Activated T-cell treated with anti-CD3 and anti-CD28 coated beads, Interleukin-2, amount 50 U/mL, for 4 hours (primary cell): ENCODE measurements at regions not wholly inside any gene's neighbourhood (a gene's known extent, or its start where the extent isn't known, plus 50 kb on each side); places are given as distances from the start of the nearest gene placed in this dataset.
A peak's percentile ranks its signal among the peaks of the same experiment; 100 is the strongest.

Source experiments
- ATAC-seq, 2 donors: fragments of 200-7000 bp; cut with Tn5 transposase; one replicate each; pipeline ENCODE4 v1.10.0; 2021
- DNase-seq: peaks from one replicate; pipeline ENCODE4 v3.0.0-alpha.2; 2020
- H3K27me3 Mint-ChIP-seq: one replicate; pipeline ENCODE4 v1.8.0; 2021; ENCODE audit warnings: low read depth, mixed read lengths
- H3K36me3 Mint-ChIP-seq: one replicate; pipeline ENCODE4 v1.8.0; 2022; ENCODE audit warnings: mixed read lengths; ENCODE audit not compliant: insufficient read depth
- H3K4me1 Mint-ChIP-seq: one replicate; pipeline ENCODE4 v1.8.0; 2021; ENCODE audit warnings: low read depth, mixed read lengths
- H3K4me3 Mint-ChIP-seq: one replicate; pipeline ENCODE4 v1.8.0; 2021; ENCODE audit warnings: mild to moderate bottlenecking, moderate library complexity, mixed read lengths
- H3K9me3 Mint-ChIP-seq: one replicate; pipeline ENCODE4 v1.8.0; 2021; ENCODE audit warnings: mixed read lengths

GRCh38 chr14:100654025-100654813 lies 67.0 kb upstream of the BEGAIN start:
- Mint-ChIP-seq H3K36me3 (no peaks in the 10 kb centered on the region), H3K4me1 (peaks cover 9% of the 10 kb centered on the region), H3K9me3 (no peaks in the 10 kb centered on the region), H3K27me3 (peaks cover 21% of the 10 kb centered on the region), H3K4me3 (no peak overlapping the region)
- no peak for ATAC-seq
- DNase-seq = no peak

- Mint-ChIP-seq H3K36me3 (no peaks in the 10 kb centered on the region), H3K4me1 (peaks cover 9% of the 10 kb centered on the region), H3K4me3 (no peak overlapping the region), H3K9me3 (no peaks in the 10 kb centered on the region), H3K27me3 (peaks cover 21% of the 10 kb centered on the region)
- DNase-seq (peak; percentile 31), ATAC-seq (peak; percentile 58 to 86)
Observed at GRCh38 chr14:100654814-100655740, 67.9 kb upstream of the BEGAIN start.

- no peaks in the 10 kb centered on the region for H3K9me3 Mint-ChIP-seq
- no peak for ATAC-seq
- peaks cover 9% of the 10 kb centered on the region for H3K4me1 Mint-ChIP-seq
- no peaks in the 10 kb centered on the region for H3K36me3 Mint-ChIP-seq
- no peak for DNase-seq
- H3K4me3 Mint-ChIP-seq = no peak overlapping the region
- peaks cover 21% of the 10 kb centered on the region for H3K27me3 Mint-ChIP-seq
Observed at GRCh38 chr14:100655741-100656085, 68.5 kb upstream of the BEGAIN start.

- H3K4me1 Mint-ChIP-seq = peaks cover 9% of the 10 kb centered on the region
- H3K9me3 Mint-ChIP-seq = no peaks in the 10 kb centered on the region
- H3K4me3 Mint-ChIP-seq = no peak overlapping the region
- no peaks in the 10 kb centered on the region for H3K36me3 Mint-ChIP-seq
- H3K27me3 Mint-ChIP-seq = peaks cover 21% of the 10 kb centered on the region
- no peak for DNase-seq
- ATAC-seq = no peak
Observed at GRCh38 chr14:100656996-100657395, 69.7 kb upstream of the DLK1 start.

GRCh38 chr14:100657780-100658179 lies 68.9 kb upstream of the DLK1 start:
- Mint-ChIP-seq H3K27me3 (peaks cover 21% of the 10 kb centered on the region), H3K9me3 (no peaks in the 10 kb centered on the region), H3K4me1 (peaks cover 9% of the 10 kb centered on the region), H3K4me3 (no peak overlapping the region), H3K36me3 (no peaks in the 10 kb centered on the region)
- no peak for DNase-seq
- ATAC-seq = no peak

- Mint-ChIP-seq H3K4me1 (peaks cover 9% of the 10 kb centered on the region), H3K4me3 (no peak overlapping the region), H3K27me3 (peaks cover 20% of the 10 kb centered on the region), H3K36me3 (no peaks in the 10 kb centered on the region), H3K9me3 (no peaks in the 10 kb centered on the region)
- DNase-seq (no peak), ATAC-seq (no peak)
Observed at GRCh38 chr14:100658181-100658886, 68.4 kb upstream of the DLK1 start.

GRCh38 chr14:100659345-100660001 lies 67.2 kb upstream of the DLK1 start:
- ATAC-seq (no peak), DNase-seq (no peak)
- Mint-ChIP-seq H3K9me3 (no peaks in the 10 kb centered on the region), H3K4me3 (no peak overlapping the region), H3K4me1 (peaks cover under 1% of the 10 kb centered on the region), H3K36me3 (no peaks in the 10 kb centered on the region), H3K27me3 (peaks cover 14% of the 10 kb centered on the region)

- Mint-ChIP-seq H3K4me3 (no peak overlapping the region), H3K36me3 (no peaks in the 10 kb centered on the region), H3K4me1 (no peaks in the 10 kb centered on the region), H3K9me3 (no peaks in the 10 kb centered on the region), H3K27me3 (peaks cover 12% of the 10 kb centered on the region)
- DNase-seq (no peak), ATAC-seq (no peak)
Observed at GRCh38 chr14:100660498-100660881, 66.2 kb upstream of the DLK1 start.

- ATAC-seq (no peak), DNase-seq (no peak)
- no peaks in the 10 kb centered on the region for H3K9me3 Mint-ChIP-seq
- H3K27me3 Mint-ChIP-seq = peaks cover 7% of the 10 kb centered on the region
- no peak overlapping the region for H3K4me3 Mint-ChIP-seq
- H3K36me3 Mint-ChIP-seq = no peaks in the 10 kb centered on the region
- no peaks in the 10 kb centered on the region for H3K4me1 Mint-ChIP-seq
Observed at GRCh38 chr14:100660882-100661635, 65.6 kb upstream of the DLK1 start.

- ATAC-seq (peak; percentile 62 to 75), DNase-seq (peak; percentile 53)
- no peak overlapping the region for H3K4me3 Mint-ChIP-seq
- no peaks in the 10 kb centered on the region for H3K4me1 Mint-ChIP-seq
- no peaks in the 10 kb centered on the region for H3K36me3 Mint-ChIP-seq
- H3K9me3 Mint-ChIP-seq = no peaks in the 10 kb centered on the region
- peaks cover 18% of the 10 kb centered on the region for H3K27me3 Mint-ChIP-seq
Observed at GRCh38 chr14:100662879-100663760, 63.6 kb upstream of the DLK1 start.

GRCh38 chr14:100663761-100664052 lies 63.0 kb upstream of the DLK1 start:
- H3K4me3 Mint-ChIP-seq = no peak overlapping the region
- H3K27me3 Mint-ChIP-seq = peaks cover 18% of the 10 kb centered on the region
- no peaks in the 10 kb centered on the region for H3K9me3 Mint-ChIP-seq

GRCh38 chr14:100664231-100664630 lies 62.5 kb upstream of the DLK1 start:
- ATAC-seq = no peak
- no peaks in the 10 kb centered on the region for H3K36me3 Mint-ChIP-seq

More at GRCh38 chr14:100663761-100664052, 63.0 kb upstream of the DLK1 start:
- ATAC-seq (no peak), DNase-seq (no peak)
- no peaks in the 10 kb centered on the region for H3K36me3 Mint-ChIP-seq
- no peaks in the 10 kb centered on the region for H3K4me1 Mint-ChIP-seq

More at GRCh38 chr14:100664231-100664630, 62.5 kb upstream of the DLK1 start:
- DNase-seq = no peak
- Mint-ChIP-seq H3K27me3 (peaks cover 18% of the 10 kb centered on the region), H3K9me3 (no peaks in the 10 kb centered on the region), H3K4me1 (no peaks in the 10 kb centered on the region), H3K4me3 (no peak overlapping the region)
